DND-41 (cell line): ENCODE measurements at regions not wholly inside any gene's neighbourhood (a gene's known extent, or its start where the extent isn't known, plus 50 kb on each side); places are given as distances from the start of the nearest gene placed in this dataset.

ENCODE experiments used
- ATAC-seq: fragments of 200-7000 bp; cut with Tn5 transposase; 3 replicates; pipeline ENCODE4 v1.9.1; 2021; ENCODE audit warnings: low read depth; ENCODE audit not compliant: insufficient read depth
- DNase-seq: peaks from one replicate; pipeline ENCODE4 v3.0.0-alpha.2; 2020
- H2AFZ ChIP-seq: 2 replicates; pipeline ENCODE4 v1.6.0; 2012; ENCODE audit warnings: low read depth, low read length
- H3K27ac ChIP-seq: 2 replicates; pipeline ENCODE4 v1.5.1; 2012; ENCODE audit warnings: low read length, inconsistent platforms
- H3K27me3 ChIP-seq: fragments of 200-600 bp; sonication (generic); 2 replicates; pipeline ENCODE4 v1.6.0; 2012; ENCODE audit warnings: low read length, mild to moderate bottlenecking, inconsistent platforms; ENCODE audit not compliant: insufficient read depth, poor library complexity
- H3K36me3 ChIP-seq: 2 replicates; pipeline ENCODE4 v1.5.1; 2012; ENCODE audit warnings: low read length, inconsistent platforms; ENCODE audit not compliant: insufficient read depth
- H3K4me1 ChIP-seq: 2 replicates; pipeline ENCODE4 v1.5.1; 2012; ENCODE audit warnings: mild to moderate bottlenecking, low read length; ENCODE audit not compliant: insufficient read depth
- H3K4me2 ChIP-seq: 2 replicates; pipeline ENCODE4 v1.6.0; 2012; ENCODE audit warnings: mild to moderate bottlenecking, moderate library complexity, low read length, inconsistent platforms; ENCODE audit not compliant: insufficient read depth
- H3K4me3 ChIP-seq, 2 experiments: fragments of 200-600 bp in 1 of 2; shearing (Covaris generic) in 1 of 2; 2 replicates each; pipeline ENCODE4 v1.5.1; 2012 to 2016; ENCODE audit warnings: inconsistent platforms in 2 of 2, low read length in 2 of 2, mild to moderate bottlenecking in 2 of 2, low read depth in 1 of 2, moderate library complexity in 1 of 2
- H3K79me2 ChIP-seq: 2 replicates; pipeline ENCODE4 v1.6.0; 2012; ENCODE audit warnings: low read length, inconsistent platforms; ENCODE audit not compliant: insufficient read depth
- H3K9ac ChIP-seq: 2 replicates; pipeline ENCODE4 v1.6.0; 2012; ENCODE audit warnings: low read depth, mild to moderate bottlenecking, inconsistent platforms, low read length, moderate library complexity
- H3K9me3 ChIP-seq: 2 replicates; pipeline ENCODE4 v1.5.1; 2012; ENCODE audit warnings: low read length, moderate library complexity, mild to moderate bottlenecking, inconsistent platforms; ENCODE audit not compliant: insufficient read depth, severe bottlenecking
- H4K20me1 ChIP-seq: 2 replicates; pipeline ENCODE4 v1.6.0; 2012; ENCODE audit warnings: low read length; ENCODE audit not compliant: insufficient read depth
- CTCF ChIP-seq: IDR thresholded peaks from 2 replicates; pipeline ENCODE4 v1.5.1; 2012; ENCODE audit warnings: borderline replicate concordance, low read length, moderate library complexity, mild to moderate bottlenecking; ENCODE audit not compliant: poor library complexity, severe bottlenecking; ENCODE audit errors: extremely low read depth
- EZH2 ChIP-seq: IDR thresholded peaks from 3 replicates; pipeline ENCODE4 v1.6.1; 2012; ENCODE audit warnings: borderline replicate concordance, low read depth, mild to moderate bottlenecking, moderate library complexity, low read length, inconsistent platforms; ENCODE audit not compliant: severe bottlenecking

DNA sequence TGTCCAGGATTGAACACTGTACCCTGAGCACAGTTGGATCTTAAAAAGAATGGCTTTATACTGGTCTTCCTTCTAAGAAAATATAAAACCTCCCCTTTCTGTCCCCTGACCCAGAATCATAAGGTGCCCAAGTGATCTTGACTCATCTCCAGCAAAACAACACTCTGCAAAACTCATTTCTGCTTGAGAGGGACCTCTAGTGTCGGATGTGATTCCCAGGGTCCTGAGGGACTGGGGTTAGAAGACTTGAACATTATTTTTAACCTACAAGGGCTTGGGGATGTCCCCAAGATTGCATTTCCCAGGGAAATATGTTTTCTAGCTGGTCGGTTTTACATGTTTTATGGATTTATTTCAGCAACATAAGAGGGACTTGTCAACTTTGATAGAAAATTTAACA lies 1318.5 kb upstream of the CELF4 start:
- no peak for ATAC-seq
- H3K4me1 ChIP-seq: peaks cover 26% of the 10 kb centered on the region
- no peak overlapping the region for H3K27ac ChIP-seq
- H3K4me2 ChIP-seq: no peak overlapping the region
- H4K20me1 ChIP-seq: no peaks in the 10 kb centered on the region
- H3K36me3 ChIP-seq: no peaks in the 10 kb centered on the region
- TF ChIP-seq EZH2 (no peak), CTCF (no peak)
- no peak overlapping the region for H3K9ac ChIP-seq
- no peaks in the 10 kb centered on the region for H3K27me3 ChIP-seq
- peaks cover 2% of the 10 kb centered on the region for H3K9me3 ChIP-seq
- H3K79me2 ChIP-seq: no peaks in the 10 kb centered on the region
- H3K4me3 ChIP-seq: no peak overlapping the region
- H2AFZ ChIP-seq: no peak overlapping the region
- no peak for DNase-seq

DNA sequence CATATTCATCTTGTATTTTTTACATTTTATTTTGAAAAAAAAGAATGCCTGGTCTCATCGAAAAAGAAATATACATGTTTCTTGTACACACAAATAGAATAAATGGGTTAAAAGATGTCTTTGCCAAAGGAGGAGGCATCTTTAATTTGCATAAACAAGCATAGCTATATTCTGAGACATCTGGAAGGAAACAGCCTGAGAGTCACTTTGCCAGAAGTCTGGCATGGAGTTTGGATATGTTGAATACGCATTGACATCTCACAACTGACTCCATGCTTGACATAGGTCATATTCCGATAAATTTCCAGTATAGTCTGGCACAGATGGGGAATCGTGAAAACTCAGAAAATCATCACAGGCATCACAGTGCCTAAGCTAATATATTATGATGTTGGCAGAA lies 1317.5 kb upstream of the CELF4 start:
- H3K4me2 ChIP-seq: no peak overlapping the region
- H3K9me3 ChIP-seq: peaks cover 2% of the 10 kb centered on the region
- H3K9ac ChIP-seq: no peak overlapping the region
- H3K79me2 ChIP-seq: no peaks in the 10 kb centered on the region
- no peaks in the 10 kb centered on the region for H3K36me3 ChIP-seq
- H3K27me3 ChIP-seq: no peaks in the 10 kb centered on the region
- ATAC-seq (no peak), DNase-seq (no peak)
- TF ChIP-seq EZH2 (no peak), CTCF (no peak)
- H3K4me1 ChIP-seq: peaks cover 26% of the 10 kb centered on the region
- no peaks in the 10 kb centered on the region for H4K20me1 ChIP-seq
- no peak overlapping the region for H2AFZ ChIP-seq
- no peak overlapping the region for H3K27ac ChIP-seq
- no peak overlapping the region for H3K4me3 ChIP-seq

DNA sequence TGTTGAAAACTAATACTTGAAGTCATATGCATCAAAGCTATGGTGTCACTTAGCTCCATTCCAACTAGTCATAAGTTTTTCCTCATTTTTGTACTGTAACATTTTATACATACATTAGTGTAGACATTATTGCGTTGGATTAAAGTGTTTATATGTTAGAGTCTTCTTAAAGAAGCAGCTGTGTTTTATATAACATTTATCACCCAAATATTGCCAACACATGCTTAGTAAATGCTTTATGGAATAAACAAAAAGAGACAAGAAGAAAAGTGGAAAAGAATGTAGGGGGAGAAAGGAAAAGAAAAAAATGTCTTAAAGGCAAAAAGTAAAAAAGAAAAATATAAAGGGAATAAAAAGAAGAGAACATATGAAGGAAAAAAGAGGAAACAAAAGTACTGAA lies 1314.3 kb upstream of the CELF4 start:
- ATAC-seq (no peak), DNase-seq (no peak)
- H2AFZ ChIP-seq: no peak overlapping the region
- no peak overlapping the region for H3K4me3 ChIP-seq
- H4K20me1 ChIP-seq: no peaks in the 10 kb centered on the region
- TF ChIP-seq EZH2: no peak
- TF ChIP-seq CTCF: no peak
- H3K4me2 ChIP-seq: no peak overlapping the region
- no peak overlapping the region for H3K9ac ChIP-seq
- H3K27me3 ChIP-seq: no peaks in the 10 kb centered on the region
- H3K79me2 ChIP-seq: no peaks in the 10 kb centered on the region
- no peak overlapping the region for H3K27ac ChIP-seq
- peaks cover 2% of the 10 kb centered on the region for H3K9me3 ChIP-seq
- no peaks in the 10 kb centered on the region for H3K36me3 ChIP-seq
- H3K4me1 ChIP-seq: peaks cover 5% of the 10 kb centered on the region

DNA sequence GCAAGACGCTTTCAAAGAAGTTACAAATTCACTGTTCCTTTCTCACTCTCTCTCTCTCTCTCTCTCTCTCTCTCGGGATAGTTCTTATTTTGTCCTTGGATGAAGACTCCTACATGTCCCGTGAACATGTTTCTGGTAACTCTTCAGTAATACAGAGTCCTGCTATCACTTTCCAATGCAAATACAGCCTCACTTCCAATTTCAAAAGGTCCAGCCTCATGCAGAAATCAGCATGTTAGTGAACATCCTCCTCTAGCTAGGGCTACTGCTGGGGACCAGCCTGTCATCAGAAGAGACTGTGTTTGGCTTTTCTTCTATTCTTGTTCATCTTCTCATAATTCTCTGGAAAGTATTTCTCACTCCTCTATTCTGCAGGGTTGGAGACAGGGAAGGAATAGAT lies 1306.7 kb upstream of the CELF4 start:
- Histone ChIP-seq H3K9me3 (no peaks in the 10 kb centered on the region), H3K4me3 (no peak overlapping the region), H3K27ac (no peak overlapping the region), H3K9ac (no peak overlapping the region), H3K36me3 (no peaks in the 10 kb centered on the region), H3K79me2 (no peaks in the 10 kb centered on the region), H2AFZ (no peak overlapping the region), H3K4me1 (peaks cover 36% of the 10 kb centered on the region), H3K27me3 (no peaks in the 10 kb centered on the region), H4K20me1 (no peaks in the 10 kb centered on the region), H3K4me2 (no peak overlapping the region)
- DNase-seq (no peak), ATAC-seq (no peak)
- no peak for TF ChIP-seq CTCF
- no peak for TF ChIP-seq EZH2
